Astrocyte (in vitro differentiated cells and primary cell): ENCODE measurements at regions not wholly inside any gene's neighbourhood (a gene's known extent, or its start where the extent isn't known, plus 50 kb on each side); places are given as distances from the start of the nearest gene placed in this dataset.

Experiments used
- DNase-seq: peaks from one replicate; pipeline ENCODE4 v3.0.0-alpha.2; 2010; ENCODE audit warnings: low read depth
- FAIRE-seq: peaks from 2 replicates; lab custom pipeline; 2011; peaks lifted over from hg19 to GRCh38; lab: Jason Lieb, UNC
- H2AFZ ChIP-seq: 2 replicates; pipeline ENCODE4 v1.6.0; 2012; ENCODE audit warnings: low read depth, low read length, inconsistent platforms
- H3K27ac ChIP-seq: 2 replicates; pipeline ENCODE4 v1.5.1; 2011; ENCODE audit warnings: low read depth, low read length, inconsistent platforms
- H3K27me3 ChIP-seq: 2 replicates; pipeline ENCODE4 v1.6.0; 2011; ENCODE audit warnings: low read length, inconsistent platforms; ENCODE audit not compliant: insufficient read depth
- H3K36me3 ChIP-seq: 2 replicates; pipeline ENCODE4 v1.5.1; 2011; ENCODE audit warnings: low read length, inconsistent platforms; ENCODE audit not compliant: insufficient read depth
- H3K4me1 ChIP-seq: 2 replicates; pipeline ENCODE4 v1.5.1; 2011; ENCODE audit warnings: low read length, inconsistent platforms; ENCODE audit not compliant: insufficient read depth
- H3K4me2 ChIP-seq: 2 replicates; pipeline ENCODE4 v1.6.0; 2012; ENCODE audit warnings: low read length, inconsistent platforms
- H3K4me3 ChIP-seq: 2 replicates; pipeline ENCODE4 v1.5.1; 2011; ENCODE audit warnings: low read depth, mild to moderate bottlenecking, low read length, inconsistent platforms; ENCODE audit not compliant: insufficient read depth
- H3K79me2 ChIP-seq: 2 replicates; pipeline ENCODE4 v1.6.0; 2012; ENCODE audit warnings: mild to moderate bottlenecking, low read length, inconsistent platforms; ENCODE audit not compliant: insufficient read depth
- H3K9ac ChIP-seq: 2 replicates; pipeline ENCODE4 v1.6.0; 2012; ENCODE audit warnings: mild to moderate bottlenecking, low read length, inconsistent platforms
- H3K9me3 ChIP-seq: 2 replicates; pipeline ENCODE4 v1.5.1; 2012; ENCODE audit warnings: low read depth, mild to moderate bottlenecking, low read length, inconsistent platforms; ENCODE audit not compliant: insufficient read depth
- H4K20me1 ChIP-seq: 2 replicates; pipeline ENCODE4 v1.6.0; 2012; ENCODE audit warnings: low read length, inconsistent platforms; ENCODE audit not compliant: insufficient read depth
- H3K27ac Mint-ChIP-seq: one replicate; pipeline ENCODE4 v1.8.0; 2021; ENCODE audit warnings: mild to moderate bottlenecking, mixed read lengths; ENCODE audit not compliant: unreplicated experiment
- H3K27me3 Mint-ChIP-seq: one replicate; pipeline ENCODE4 v1.8.0; 2021; ENCODE audit warnings: low read depth, mixed read lengths; ENCODE audit not compliant: unreplicated experiment
- H3K36me3 Mint-ChIP-seq: one replicate; pipeline ENCODE4 v1.8.0; 2021; ENCODE audit warnings: low read depth, mixed read lengths; ENCODE audit not compliant: unreplicated experiment
- H3K4me1 Mint-ChIP-seq: one replicate; pipeline ENCODE4 v1.8.0; 2021; ENCODE audit warnings: low read depth, mixed read lengths; ENCODE audit not compliant: unreplicated experiment
- H3K4me3 Mint-ChIP-seq: one replicate; pipeline ENCODE4 v1.8.0; 2021; ENCODE audit warnings: mild to moderate bottlenecking, moderate library complexity, mixed read lengths; ENCODE audit not compliant: unreplicated experiment
- H3K9me3 Mint-ChIP-seq: one replicate; pipeline ENCODE4 v1.8.0; 2021; ENCODE audit warnings: mild to moderate bottlenecking, mixed read lengths; ENCODE audit not compliant: unreplicated experiment
- EZH2 ChIP-seq: IDR thresholded peaks from 2 replicates; pipeline ENCODE4 v1.6.1; 2012; ENCODE audit warnings: mild to moderate bottlenecking, low read length, inconsistent platforms; ENCODE audit not compliant: insufficient read depth
- TF ChIP-seq, protein P1 (sequence below): IDR thresholded peaks from 2 replicates; pipeline ENCODE4 v1.5.1; 2011; ENCODE audit warnings: low read depth, mild to moderate bottlenecking, inconsistent platforms, low read length, moderate library complexity; ENCODE audit not compliant: insufficient read depth

DNA sequence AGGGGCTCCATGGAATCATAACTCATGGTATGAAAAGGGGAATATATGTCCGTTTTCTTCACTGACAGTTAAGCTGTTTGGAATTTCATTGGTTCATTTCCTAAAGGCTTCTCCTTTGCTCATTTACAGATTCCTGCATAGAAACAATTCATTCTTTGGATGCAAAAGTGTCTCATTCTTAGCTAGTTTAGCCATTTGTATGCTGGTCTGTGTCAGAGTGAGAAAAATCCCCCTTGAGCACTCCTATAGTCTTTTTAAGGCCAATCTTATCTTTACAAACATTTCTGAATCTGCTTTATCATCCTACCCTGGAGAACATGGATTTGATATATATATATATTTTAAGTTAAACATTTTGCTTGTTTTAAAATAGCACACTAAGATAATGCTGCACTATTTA is 1260.9 kb upstream of the NRXN1 start:
- Mint-ChIP-seq H3K27me3 (no peaks in the 10 kb centered on the region), H3K4me3 (no peak overlapping the region), H3K4me1 (no peaks in the 10 kb centered on the region), H3K9me3 (no peaks in the 10 kb centered on the region), H3K27ac (no peak overlapping the region), H3K36me3 (no peaks in the 10 kb centered on the region)
- Histone ChIP-seq H2AFZ (no peak overlapping the region), H3K4me2 (no peak overlapping the region), H3K9ac (no peak overlapping the region), H4K20me1 (no peaks in the 10 kb centered on the region), H3K36me3 (no peaks in the 10 kb centered on the region), H3K4me3 (no peak overlapping the region), H3K79me2 (no peaks in the 10 kb centered on the region), H3K4me1 (no peaks in the 10 kb centered on the region), H3K27me3 (no peaks in the 10 kb centered on the region), H3K27ac (no peak overlapping the region), H3K9me3 (no peaks in the 10 kb centered on the region)
- FAIRE-seq, result no peak
- no peak for DNase-seq
- no peak for TF ChIP-seq EZH2
- TF ChIP-seq, protein P1, sequence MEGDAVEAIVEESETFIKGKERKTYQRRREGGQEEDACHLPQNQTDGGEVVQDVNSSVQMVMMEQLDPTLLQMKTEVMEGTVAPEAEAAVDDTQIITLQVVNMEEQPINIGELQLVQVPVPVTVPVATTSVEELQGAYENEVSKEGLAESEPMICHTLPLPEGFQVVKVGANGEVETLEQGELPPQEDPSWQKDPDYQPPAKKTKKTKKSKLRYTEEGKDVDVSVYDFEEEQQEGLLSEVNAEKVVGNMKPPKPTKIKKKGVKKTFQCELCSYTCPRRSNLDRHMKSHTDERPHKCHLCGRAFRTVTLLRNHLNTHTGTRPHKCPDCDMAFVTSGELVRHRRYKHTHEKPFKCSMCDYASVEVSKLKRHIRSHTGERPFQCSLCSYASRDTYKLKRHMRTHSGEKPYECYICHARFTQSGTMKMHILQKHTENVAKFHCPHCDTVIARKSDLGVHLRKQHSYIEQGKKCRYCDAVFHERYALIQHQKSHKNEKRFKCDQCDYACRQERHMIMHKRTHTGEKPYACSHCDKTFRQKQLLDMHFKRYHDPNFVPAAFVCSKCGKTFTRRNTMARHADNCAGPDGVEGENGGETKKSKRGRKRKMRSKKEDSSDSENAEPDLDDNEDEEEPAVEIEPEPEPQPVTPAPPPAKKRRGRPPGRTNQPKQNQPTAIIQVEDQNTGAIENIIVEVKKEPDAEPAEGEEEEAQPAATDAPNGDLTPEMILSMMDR, result no peak

DNA sequence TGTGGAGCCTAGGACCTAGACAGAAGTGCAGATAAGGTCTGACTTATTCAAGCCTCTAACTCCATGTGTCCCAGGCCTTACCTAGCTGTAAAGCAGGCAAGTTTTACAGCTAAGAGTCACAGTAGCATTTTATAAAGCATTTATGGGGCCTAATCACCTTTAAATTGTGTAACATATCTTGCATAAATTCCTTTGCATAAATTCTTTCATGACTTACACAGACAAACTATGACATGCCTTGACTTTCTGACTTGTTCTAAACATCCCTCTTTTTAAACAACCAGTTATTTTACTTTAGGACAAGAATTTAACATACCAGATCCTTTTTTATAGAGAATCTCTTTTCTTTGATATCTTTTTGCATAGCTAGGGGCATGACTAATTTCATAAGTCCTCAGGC is 1257.8 kb upstream of the NRXN1 start:
- Histone ChIP-seq H3K9me3 (no peaks in the 10 kb centered on the region), H4K20me1 (no peaks in the 10 kb centered on the region), H3K4me2 (no peak overlapping the region), H3K27me3 (no peaks in the 10 kb centered on the region), H3K27ac (no peak overlapping the region), H3K36me3 (no peaks in the 10 kb centered on the region), H2AFZ (no peak overlapping the region), H3K4me1 (no peaks in the 10 kb centered on the region), H3K4me3 (no peak overlapping the region), H3K9ac (no peak overlapping the region), H3K79me2 (no peaks in the 10 kb centered on the region)
- peaks cover 4% of the 10 kb centered on the region for H3K9me3 Mint-ChIP-seq
- H3K27ac Mint-ChIP-seq, result no peak overlapping the region
- TF ChIP-seq, protein P1, result no peak
- no peak for TF ChIP-seq EZH2
- no peaks in the 10 kb centered on the region for H3K4me1 Mint-ChIP-seq
- H3K36me3 Mint-ChIP-seq, result no peaks in the 10 kb centered on the region
- no peak overlapping the region for H3K4me3 Mint-ChIP-seq
- peak; percentile 10 for DNase-seq
- H3K27me3 Mint-ChIP-seq, result no peaks in the 10 kb centered on the region
- no peak for FAIRE-seq

GRCh38 chr2:52288596-52288995 is 1256.7 kb upstream of the NRXN1 start:
- no peak for FAIRE-seq
- Histone ChIP-seq H3K4me1 (no peaks in the 10 kb centered on the region), H3K27me3 (no peaks in the 10 kb centered on the region), H4K20me1 (no peaks in the 10 kb centered on the region), H3K4me3 (no peak overlapping the region), H3K36me3 (no peaks in the 10 kb centered on the region), H3K79me2 (no peaks in the 10 kb centered on the region), H3K27ac (no peak overlapping the region), H2AFZ (no peak overlapping the region), H3K9me3 (no peaks in the 10 kb centered on the region), H3K9ac (no peak overlapping the region), H3K4me2 (no peak overlapping the region)
- no peaks in the 10 kb centered on the region for H3K4me1 Mint-ChIP-seq
- H3K4me3 Mint-ChIP-seq, result no peak overlapping the region
- H3K27me3 Mint-ChIP-seq, result no peaks in the 10 kb centered on the region
- H3K27ac Mint-ChIP-seq, result no peak overlapping the region
- TF ChIP-seq, protein P1, result no peak
- no peak for TF ChIP-seq EZH2
- no peaks in the 10 kb centered on the region for H3K36me3 Mint-ChIP-seq
- peak; percentile 35 for DNase-seq
- H3K9me3 Mint-ChIP-seq, result peaks cover 4% of the 10 kb centered on the region
